ENCODE measurements at regions not wholly inside any gene's neighbourhood (a gene's known extent, or its start where the extent isn't known, plus 50 kb on each side); places are given as distances from the start of the nearest gene placed in this dataset.

DNA sequence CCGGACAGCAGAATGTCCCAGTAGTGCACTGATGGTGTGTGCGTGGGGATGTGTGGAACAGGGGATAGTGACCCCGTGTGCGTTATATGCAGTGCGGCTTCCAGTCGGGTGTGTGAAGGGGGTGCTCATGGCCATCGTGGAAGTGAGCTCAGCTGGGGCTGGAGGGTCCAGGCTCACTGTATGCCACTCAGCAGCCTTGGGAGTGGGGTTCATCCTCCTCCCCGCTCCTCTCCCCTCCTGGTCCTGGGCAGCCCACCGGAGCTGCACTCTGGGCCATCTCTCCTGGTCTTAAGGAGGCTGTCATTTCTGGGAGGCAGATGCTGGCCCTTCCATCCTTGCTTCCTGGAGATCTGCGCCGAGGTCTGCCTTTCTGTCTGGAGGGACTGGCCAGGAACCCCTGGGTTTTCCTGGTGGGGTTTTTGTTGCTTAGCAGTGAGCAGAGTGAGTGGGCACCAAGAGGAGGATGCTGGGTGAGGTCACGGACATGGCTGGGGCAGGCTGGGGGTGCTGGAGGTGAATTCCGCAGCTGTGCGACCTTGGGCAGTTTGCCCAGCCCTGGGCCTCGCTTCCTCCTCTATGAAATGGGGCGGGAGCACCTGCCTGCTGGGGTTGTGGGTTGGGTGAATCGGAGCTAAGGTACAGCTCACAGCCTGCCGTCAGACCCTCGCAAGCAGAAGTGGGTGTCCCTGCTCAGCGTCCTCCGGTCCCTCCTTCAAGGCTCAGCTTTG, 164.1 kb downstream of the SEC14L1 start (continued):
- TF ChIP-seq, protein P1, sequence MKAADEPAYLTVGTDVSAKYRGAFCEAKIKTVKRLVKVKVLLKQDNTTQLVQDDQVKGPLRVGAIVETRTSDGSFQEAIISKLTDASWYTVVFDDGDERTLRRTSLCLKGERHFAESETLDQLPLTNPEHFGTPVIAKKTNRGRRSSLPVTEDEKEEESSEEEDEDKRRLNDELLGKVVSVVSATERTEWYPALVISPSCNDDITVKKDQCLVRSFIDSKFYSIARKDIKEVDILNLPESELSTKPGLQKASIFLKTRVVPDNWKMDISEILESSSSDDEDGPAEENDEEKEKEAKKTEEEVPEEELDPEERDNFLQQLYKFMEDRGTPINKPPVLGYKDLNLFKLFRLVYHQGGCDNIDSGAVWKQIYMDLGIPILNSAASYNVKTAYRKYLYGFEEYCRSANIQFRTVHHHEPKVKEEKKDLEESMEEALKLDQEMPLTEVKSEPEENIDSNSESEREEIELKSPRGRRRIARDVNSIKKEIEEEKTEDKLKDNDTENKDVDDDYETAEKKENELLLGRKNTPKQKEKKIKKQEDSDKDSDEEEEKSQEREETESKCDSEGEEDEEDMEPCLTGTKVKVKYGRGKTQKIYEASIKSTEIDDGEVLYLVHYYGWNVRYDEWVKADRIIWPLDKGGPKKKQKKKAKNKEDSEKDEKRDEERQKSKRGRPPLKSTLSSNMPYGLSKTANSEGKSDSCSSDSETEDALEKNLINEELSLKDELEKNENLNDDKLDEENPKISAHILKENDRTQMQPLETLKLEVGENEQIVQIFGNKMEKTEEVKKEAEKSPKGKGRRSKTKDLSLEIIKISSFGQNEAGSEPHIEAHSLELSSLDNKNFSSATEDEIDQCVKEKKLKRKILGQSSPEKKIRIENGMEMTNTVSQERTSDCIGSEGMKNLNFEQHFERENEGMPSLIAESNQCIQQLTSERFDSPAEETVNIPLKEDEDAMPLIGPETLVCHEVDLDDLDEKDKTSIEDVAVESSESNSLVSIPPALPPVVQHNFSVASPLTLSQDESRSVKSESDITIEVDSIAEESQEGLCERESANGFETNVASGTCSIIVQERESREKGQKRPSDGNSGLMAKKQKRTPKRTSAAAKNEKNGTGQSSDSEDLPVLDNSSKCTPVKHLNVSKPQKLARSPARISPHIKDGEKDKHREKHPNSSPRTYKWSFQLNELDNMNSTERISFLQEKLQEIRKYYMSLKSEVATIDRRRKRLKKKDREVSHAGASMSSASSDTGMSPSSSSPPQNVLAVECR (CRISPR knock-in tag; IDR thresholded peaks at IDR 0.05; ENCODE audit: borderline replicate concordance): peak; percentile 82
- TF ChIP-seq, protein P2, sequence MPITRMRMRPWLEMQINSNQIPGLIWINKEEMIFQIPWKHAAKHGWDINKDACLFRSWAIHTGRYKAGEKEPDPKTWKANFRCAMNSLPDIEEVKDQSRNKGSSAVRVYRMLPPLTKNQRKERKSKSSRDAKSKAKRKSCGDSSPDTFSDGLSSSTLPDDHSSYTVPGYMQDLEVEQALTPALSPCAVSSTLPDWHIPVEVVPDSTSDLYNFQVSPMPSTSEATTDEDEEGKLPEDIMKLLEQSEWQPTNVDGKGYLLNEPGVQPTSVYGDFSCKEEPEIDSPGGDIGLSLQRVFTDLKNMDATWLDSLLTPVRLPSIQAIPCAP (CRISPR knock-in tag; IDR thresholded peaks at IDR 0.05; ENCODE audit: low read depth): no peak
- TF ChIP-seq ZNF207 (IDR thresholded peaks at IDR 0.05; ENCODE audit: borderline replicate concordance) (no peak), RXRA (CRISPR knock-in tag; IDR thresholded peaks at IDR 0.05) (peak; percentile 91), ZFAT (CRISPR knock-in tag; conservative IDR thresholded peaks at IDR 0.05) (no peak), SMAD9 (CRISPR knock-in tag; IDR thresholded peaks at IDR 0.05) (no peak), TCF12 (IDR thresholded peaks at IDR 0.05) (no peak), TCF12 (CRISPR knock-in tag; IDR thresholded peaks at IDR 0.05) (no peak; the same call in 1 of the 2 replicates), ZSCAN25 (CRISPR knock-in tag; IDR thresholded peaks at IDR 0.05) (0 out of 2 replicates have a peak, but pooled peaks have one; percentile 38), ZNF780A (CRISPR knock-in tag; IDR thresholded peaks at IDR 0.05) (no peak), ZNF792 (CRISPR knock-in tag; IDR thresholded peaks at IDR 0.05) (peak; percentile 73), GFI1 (CRISPR knock-in tag; IDR thresholded peaks at IDR 0.05; ENCODE audit: borderline replicate concordance) (no peak), ZNF3 (CRISPR knock-in tag; IDR thresholded peaks at IDR 0.05) (0 out of 2 replicates have a peak, but pooled peaks have one; percentile 34), REPIN1 (CRISPR knock-in tag; IDR thresholded peaks at IDR 0.05; ENCODE audit: borderline replicate concordance, low read depth) (no peak), EEA1 (CRISPR knock-in tag; IDR thresholded peaks at IDR 0.05; ENCODE audit: borderline replicate concordance) (no peak), FOSL1 (CRISPR knock-in tag; IDR thresholded peaks at IDR 0.05; ENCODE audit: borderline replicate concordance) (no peak), SP2 (CRISPR knock-in tag; IDR thresholded peaks at IDR 0.05) (0 out of 2 replicates have a peak, but pooled peaks have one; percentile 14)
- TF ChIP-seq, protein P3, sequence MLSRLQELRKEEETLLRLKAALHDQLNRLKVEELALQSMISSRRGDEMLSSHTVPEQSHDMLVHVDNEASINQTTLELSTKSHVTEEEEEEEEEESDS (CRISPR knock-in tag; IDR thresholded peaks at IDR 0.05; ENCODE audit: borderline replicate concordance): no peak
- TF ChIP-seq, protein P4, sequence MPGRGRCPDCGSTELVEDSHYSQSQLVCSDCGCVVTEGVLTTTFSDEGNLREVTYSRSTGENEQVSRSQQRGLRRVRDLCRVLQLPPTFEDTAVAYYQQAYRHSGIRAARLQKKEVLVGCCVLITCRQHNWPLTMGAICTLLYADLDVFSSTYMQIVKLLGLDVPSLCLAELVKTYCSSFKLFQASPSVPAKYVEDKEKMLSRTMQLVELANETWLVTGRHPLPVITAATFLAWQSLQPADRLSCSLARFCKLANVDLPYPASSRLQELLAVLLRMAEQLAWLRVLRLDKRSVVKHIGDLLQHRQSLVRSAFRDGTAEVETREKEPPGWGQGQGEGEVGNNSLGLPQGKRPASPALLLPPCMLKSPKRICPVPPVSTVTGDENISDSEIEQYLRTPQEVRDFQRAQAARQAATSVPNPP (CRISPR knock-in tag; IDR thresholded peaks at IDR 0.05): no peak
- TF ChIP-seq, protein P5, sequence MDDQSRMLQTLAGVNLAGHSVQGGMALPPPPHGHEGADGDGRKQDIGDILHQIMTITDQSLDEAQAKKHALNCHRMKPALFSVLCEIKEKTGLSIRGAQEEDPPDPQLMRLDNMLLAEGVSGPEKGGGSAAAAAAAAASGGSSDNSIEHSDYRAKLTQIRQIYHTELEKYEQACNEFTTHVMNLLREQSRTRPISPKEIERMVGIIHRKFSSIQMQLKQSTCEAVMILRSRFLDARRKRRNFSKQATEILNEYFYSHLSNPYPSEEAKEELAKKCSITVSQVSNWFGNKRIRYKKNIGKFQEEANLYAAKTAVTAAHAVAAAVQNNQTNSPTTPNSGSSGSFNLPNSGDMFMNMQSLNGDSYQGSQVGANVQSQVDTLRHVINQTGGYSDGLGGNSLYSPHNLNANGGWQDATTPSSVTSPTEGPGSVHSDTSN (CRISPR knock-in tag; IDR thresholded peaks at IDR 0.05; ENCODE audit: borderline replicate concordance): no peak
- TF ChIP-seq, protein P6, sequence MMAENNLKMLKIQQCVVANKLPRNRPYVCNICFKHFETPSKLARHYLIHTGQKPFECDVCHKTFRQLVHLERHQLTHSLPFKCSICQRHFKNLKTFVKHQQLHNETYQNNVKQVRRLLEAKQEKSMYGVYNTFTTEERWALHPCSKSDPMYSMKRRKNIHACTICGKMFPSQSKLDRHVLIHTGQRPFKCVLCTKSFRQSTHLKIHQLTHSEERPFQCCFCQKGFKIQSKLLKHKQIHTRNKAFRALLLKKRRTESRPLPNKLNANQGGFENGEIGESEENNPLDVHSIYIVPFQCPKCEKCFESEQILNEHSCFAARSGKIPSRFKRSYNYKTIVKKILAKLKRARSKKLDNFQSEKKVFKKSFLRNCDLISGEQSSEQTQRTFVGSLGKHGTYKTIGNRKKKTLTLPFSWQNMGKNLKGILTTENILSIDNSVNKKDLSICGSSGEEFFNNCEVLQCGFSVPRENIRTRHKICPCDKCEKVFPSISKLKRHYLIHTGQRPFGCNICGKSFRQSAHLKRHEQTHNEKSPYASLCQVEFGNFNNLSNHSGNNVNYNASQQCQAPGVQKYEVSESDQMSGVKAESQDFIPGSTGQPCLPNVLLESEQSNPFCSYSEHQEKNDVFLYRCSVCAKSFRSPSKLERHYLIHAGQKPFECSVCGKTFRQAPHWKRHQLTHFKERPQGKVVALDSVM (CRISPR knock-in tag; IDR thresholded peaks at IDR 0.05): peak; percentile 53; the same call in 1 of the 2 replicates

Measured in HepG2 (cell line).